Aorta (tissue), 5 donors: ENCODE measurements at regions not wholly inside any gene's neighbourhood (a gene's known extent, or its start where the extent isn't known, plus 50 kb on each side); places are given as distances from the start of the nearest gene placed in this dataset.

Experiments
- ATAC-seq: fragments of 200-7000 bp; cut with Tn5 transposase; one replicate; pipeline ENCODE4 v1.9.1; 2022; ENCODE audit warnings: moderate library complexity; ENCODE audit not compliant: low FRiP score
- DNase-seq, 2 donors: peaks; one replicate each; pipeline ENCODE4 v3.0.0-alpha.2; 2020
- H3K27ac ChIP-seq, 2 donors: one replicate each; pipeline ENCODE4 v1.5.1; 2013; ENCODE audit warnings: low read length in 2 of 2, mild to moderate bottlenecking in 2 of 2, moderate library complexity in 2 of 2, control low read depth in 1 of 2, inconsistent platforms in 1 of 2, low read depth in 1 of 2
- H3K27me3 ChIP-seq, 2 donors: one replicate each; pipeline ENCODE4 v1.6.1; 2013; ENCODE audit warnings: control low read depth in 1 of 2, low read length in 1 of 2, mild to moderate bottlenecking in 1 of 2, moderate library complexity in 1 of 2; ENCODE audit not compliant: insufficient read depth in 2 of 2, control insufficient read depth in 1 of 2
- H3K36me3 ChIP-seq, 2 donors: one replicate each; pipeline ENCODE4 v1.6.1; 2013; ENCODE audit warnings: control low read depth in 1 of 2, low read length in 1 of 2, mild to moderate bottlenecking in 1 of 2; ENCODE audit not compliant: insufficient read depth in 2 of 2, control insufficient read depth in 1 of 2
- H3K4me1 ChIP-seq, 2 donors: one replicate each; pipeline ENCODE4 v1.6.1; 2013; ENCODE audit warnings: low read length in 2 of 2, control low read depth in 1 of 2, mild to moderate bottlenecking in 1 of 2, moderate library complexity in 1 of 2; ENCODE audit not compliant: insufficient read depth in 2 of 2, control insufficient read depth in 1 of 2
- H3K4me3 ChIP-seq, 2 donors: one replicate each; pipeline ENCODE4 v1.5.1; 2013; ENCODE audit warnings: low read length in 2 of 2, control low read depth in 1 of 2, mild to moderate bottlenecking in 1 of 2
- H3K9me3 ChIP-seq: one replicate; pipeline ENCODE4 v1.6.1; 2013; ENCODE audit warnings: mild to moderate bottlenecking, low read length; ENCODE audit not compliant: control insufficient read depth
- WGBS, 2 donors: extraction: QIAGEN DNeasy Blood & Tissue Kit; methylation state at CpG; one replicate each; pipeline ENCODE4 v1.1.7; 2013; 5-methylcytosine and 5-hydroxymethylcytosine counted together
- intact Hi-C, 2 donors: fragments of 100-400 bp; cut with DNase I; formaldehyde crosslinking; loops; one replicate each; pipeline versions ENCODE4 v1.14.2 to v1.15.0; 2022
- donor health status: healthy with polysubstance abuse.
- donor health status: Bipolar disorder and iron deficiency.
- donor health status: DM: no; HTN: no; CAD: no.
- donor health status: DM: no; HTN: no; CAD: no.
- donor health status: DM: yes; HTN: yes; CAD: no.

DNA sequence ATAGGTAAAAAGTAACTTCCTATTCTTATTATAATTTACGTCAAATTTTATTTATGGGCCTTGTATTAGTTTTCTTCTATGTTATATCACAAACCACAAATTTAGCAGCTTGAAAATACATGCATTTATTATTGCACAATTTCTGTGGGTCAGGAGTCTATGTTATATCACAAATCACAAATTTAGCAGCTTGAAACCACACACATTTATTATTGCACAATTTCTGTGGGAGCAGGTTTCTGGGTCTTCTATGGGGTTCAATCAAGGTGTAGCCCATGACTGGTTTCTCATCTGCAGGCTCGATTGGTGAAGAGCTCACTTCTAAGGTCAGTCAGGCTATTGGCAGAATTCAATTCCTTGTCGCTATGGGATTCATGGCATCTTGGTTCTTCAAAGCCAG lies 332.7 kb upstream of the HAND2 start:
- Histone ChIP-seq H3K4me3 (no peak overlapping the region), H3K27ac (no peak overlapping the region), H3K9me3 (peaks cover 5% of the 10 kb centered on the region), H3K27me3 (no peaks in the 10 kb centered on the region), H3K4me1 (no peaks in the 10 kb centered on the region), H3K36me3 (no peaks in the 10 kb centered on the region)
- WGBS, 2 donors: 92% methylated on average over 3 of the region's 3 CpGs
- intact Hi-C loops: no loop called here
- ATAC-seq (no peak), DNase-seq (no peak)

DNA sequence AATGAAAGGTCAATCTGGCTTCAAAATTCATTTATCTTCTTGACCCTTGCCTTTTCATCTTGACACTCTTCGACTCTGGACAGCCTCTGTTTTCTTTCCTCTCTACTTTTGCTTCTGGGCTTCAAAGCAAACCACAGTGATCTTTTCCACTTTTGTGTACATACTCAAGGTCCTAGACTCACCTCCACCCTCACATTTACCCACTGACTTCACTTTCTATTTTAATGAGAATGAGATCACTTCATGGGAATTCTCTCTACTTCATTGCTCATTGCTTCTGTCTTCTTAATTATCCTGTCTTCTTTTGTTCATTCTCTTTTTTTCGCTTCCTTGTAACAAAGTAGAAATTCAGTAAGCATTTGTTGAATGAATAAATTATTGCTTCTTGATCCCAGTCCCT lies 330.1 kb upstream of the HAND2 start:
- ATAC-seq (no peak), DNase-seq (no peak)
- Histone ChIP-seq H3K27me3 (no peaks in the 10 kb centered on the region), H3K36me3 (no peaks in the 10 kb centered on the region), H3K27ac (no peak overlapping the region), H3K4me1 (no peaks in the 10 kb centered on the region), H3K4me3 (no peak overlapping the region), H3K9me3 (peaks cover 5% of the 10 kb centered on the region)
- WGBS, 2 donors: 81 to 92% methylated on average over 2 of the region's 2 CpGs
- intact Hi-C loops: no loop called here

DNA sequence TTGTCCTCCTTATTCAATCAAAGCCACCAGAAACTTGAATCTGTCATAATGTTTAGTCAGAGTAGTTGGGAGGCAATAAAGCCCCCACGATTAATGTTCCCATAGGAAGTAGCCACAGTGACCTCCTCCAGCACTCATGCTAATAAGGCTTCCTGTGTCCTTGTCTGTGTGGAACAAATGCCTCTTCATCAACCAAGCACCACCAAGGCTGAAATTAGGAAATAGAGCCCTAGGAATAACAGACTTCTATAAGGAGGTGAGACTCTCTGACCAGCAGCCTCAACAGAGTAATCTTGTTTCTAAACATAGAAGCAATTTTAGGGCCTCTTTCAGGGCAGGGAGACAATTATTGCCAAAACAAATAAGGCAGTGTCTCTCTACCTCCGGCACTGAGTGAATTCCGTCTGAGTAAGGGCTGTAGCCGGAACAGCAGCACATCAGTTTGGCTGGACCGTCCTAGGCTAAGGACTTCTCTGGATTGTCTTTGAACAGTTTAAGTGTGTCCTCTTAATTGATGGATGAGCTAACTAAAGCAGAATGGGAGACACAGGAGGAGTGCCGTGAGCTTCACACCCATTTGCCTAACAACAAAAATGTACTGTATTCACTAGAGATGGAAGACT lies 329.2 kb upstream of the HAND2 start:
- H3K36me3 ChIP-seq: no peaks in the 10 kb centered on the region
- intact Hi-C loops: no loop called here
- no peak for DNase-seq
- no peaks in the 10 kb centered on the region for H3K4me1 ChIP-seq
- 62 to 67% methylated on average over 6 of the region's 6 CpGs for WGBS, 2 donors
- no peak overlapping the region for H3K4me3 ChIP-seq
- H3K27me3 ChIP-seq: no peaks in the 10 kb centered on the region
- no peak overlapping the region for H3K27ac ChIP-seq
- no peak for ATAC-seq
- H3K9me3 ChIP-seq: peaks cover 4% of the 10 kb centered on the region

DNA sequence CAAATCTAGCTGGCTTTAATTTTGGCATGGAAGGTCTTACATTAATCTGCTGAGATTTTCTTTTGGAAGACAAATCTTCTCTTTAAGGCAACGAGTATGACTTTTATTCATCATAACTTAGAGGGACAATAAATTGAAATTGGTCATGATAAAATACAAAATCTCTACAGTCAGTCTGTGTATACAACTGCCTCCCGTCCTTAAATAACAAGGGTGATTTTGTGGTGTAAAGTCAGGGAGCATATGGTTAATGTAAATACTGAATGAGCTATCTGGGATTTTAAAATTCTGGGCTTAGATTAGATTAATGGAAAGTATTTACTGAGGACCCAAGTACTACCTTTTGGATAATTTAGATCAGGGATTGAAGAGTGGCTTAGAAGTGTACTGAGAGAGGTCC lies 328.4 kb upstream of the HAND2 start:
- Histone ChIP-seq H3K36me3 (no peaks in the 10 kb centered on the region), H3K4me1 (no peaks in the 10 kb centered on the region), H3K9me3 (peaks cover 4% of the 10 kb centered on the region), H3K27me3 (no peaks in the 10 kb centered on the region), H3K4me3 (no peak overlapping the region), H3K27ac (no peak overlapping the region)
- DNase-seq (no peak), ATAC-seq (no peak)
- intact Hi-C loops: no loop called here
- 69 to 77% methylated on average over 2 of the region's 2 CpGs for WGBS, 2 donors

DNA sequence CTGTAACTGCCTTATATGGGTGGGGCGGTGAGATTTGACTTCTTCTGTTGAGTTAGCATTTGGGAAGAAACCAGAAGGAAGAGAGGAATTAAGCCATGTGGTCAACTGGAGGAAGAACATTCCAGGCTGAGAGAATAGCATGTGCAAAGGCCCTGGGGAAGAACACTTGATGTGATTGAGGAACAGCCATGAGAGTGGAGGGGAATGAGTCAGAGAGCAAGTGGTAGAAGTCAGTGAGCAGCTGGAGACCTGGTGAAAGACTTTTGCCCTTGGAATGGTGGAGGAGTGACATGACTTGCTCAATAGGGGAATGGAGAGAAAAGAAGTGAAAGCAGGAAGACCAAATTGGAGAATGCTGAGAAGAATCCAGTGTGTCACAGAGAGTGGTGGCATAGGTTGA lies 327.8 kb upstream of the HAND2 start:
- WGBS, 2 donors: 96 to 100% methylated on average over 1 of the region's 1 CpG
- Histone ChIP-seq H3K9me3 (peaks cover 4% of the 10 kb centered on the region), H3K27ac (no peak overlapping the region), H3K36me3 (no peaks in the 10 kb centered on the region), H3K27me3 (no peaks in the 10 kb centered on the region), H3K4me1 (no peaks in the 10 kb centered on the region), H3K4me3 (no peak overlapping the region)
- intact Hi-C loops: no loop called here
- DNase-seq (no peak), ATAC-seq (no peak)

DNA sequence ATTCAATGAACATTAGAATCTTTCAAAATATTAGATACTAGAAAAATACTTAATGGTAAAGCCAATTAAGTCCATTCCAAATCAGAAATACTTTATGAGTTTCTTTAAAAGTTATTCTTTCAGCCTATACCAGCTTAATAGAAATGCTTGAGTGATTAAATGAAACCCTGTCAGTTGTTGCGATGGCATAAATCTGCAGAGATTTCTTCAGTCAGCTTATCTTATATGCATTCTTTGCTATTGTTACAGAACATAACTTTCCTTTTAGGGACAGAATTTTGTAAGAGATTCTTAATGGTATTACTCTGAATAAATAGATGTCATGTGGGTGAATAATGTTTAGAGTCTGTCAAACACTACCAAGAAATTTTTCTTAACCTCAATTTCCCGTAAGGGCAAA lies 325.0 kb upstream of the HAND2 start:
- Histone ChIP-seq H3K36me3 (no peaks in the 10 kb centered on the region), H3K4me1 (no peaks in the 10 kb centered on the region), H3K4me3 (no peak overlapping the region), H3K27ac (no peak overlapping the region), H3K27me3 (no peaks in the 10 kb centered on the region), H3K9me3 (peaks cover 4% of the 10 kb centered on the region)
- no peak for DNase-seq
- 18 to 44% methylated on average over 2 of the region's 2 CpGs for WGBS, 2 donors
- ATAC-seq: no peak
- intact Hi-C loops: no loop called here

DNA sequence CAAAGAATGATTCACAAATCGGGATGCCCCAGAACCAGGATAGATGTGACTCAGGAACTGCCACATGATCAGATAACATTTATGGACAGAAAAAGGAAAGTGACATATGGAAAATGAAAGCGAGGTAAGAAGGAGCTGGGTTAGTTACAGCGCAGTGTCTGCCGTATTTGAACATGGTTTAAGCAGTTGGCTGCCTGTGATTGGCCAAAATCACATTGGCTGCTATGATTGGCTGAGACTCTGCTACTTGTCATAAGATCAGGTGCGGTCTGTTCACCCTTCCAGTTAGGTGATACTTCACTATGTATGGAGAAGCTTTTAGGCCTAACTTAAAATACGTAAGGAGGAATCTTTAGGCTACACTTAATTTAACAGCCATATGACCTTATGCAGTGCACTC lies 322.7 kb upstream of the HAND2 start:
- H3K27ac ChIP-seq: no peak overlapping the region
- H3K9me3 ChIP-seq: no peaks in the 10 kb centered on the region
- H3K36me3 ChIP-seq: no peaks in the 10 kb centered on the region
- no peak for ATAC-seq
- no peaks in the 10 kb centered on the region for H3K27me3 ChIP-seq
- no peaks in the 10 kb centered on the region for H3K4me1 ChIP-seq
- intact Hi-C loops: no loop called here
- WGBS, 2 donors: 95 to 97% methylated on average over 6 of the region's 6 CpGs
- DNase-seq: no peak
- no peak overlapping the region for H3K4me3 ChIP-seq

DNA sequence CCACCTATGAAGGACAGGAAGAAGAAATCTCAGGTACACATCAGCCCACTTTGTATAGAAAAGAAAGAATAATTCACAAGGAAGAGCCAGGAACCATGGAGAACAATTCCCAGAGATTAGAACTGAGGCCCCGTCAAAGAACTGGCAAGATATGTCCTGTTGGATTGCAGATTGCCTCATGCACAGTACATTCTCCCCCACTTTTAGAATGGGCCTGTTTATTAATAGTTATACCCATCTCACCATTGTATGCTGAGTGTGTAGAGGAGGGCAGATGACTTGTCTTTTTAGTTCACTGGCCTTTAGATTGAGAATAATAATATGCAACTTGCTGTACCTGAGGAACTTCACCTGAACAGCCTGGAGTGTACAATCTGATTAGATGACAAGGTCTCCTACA lies 315.6 kb upstream of the HAND2 start:
- Histone ChIP-seq H3K9me3 (peaks cover 1% of the 10 kb centered on the region), H3K4me3 (no peak overlapping the region), H3K36me3 (no peaks in the 10 kb centered on the region), H3K27me3 (no peaks in the 10 kb centered on the region), H3K27ac (no peak overlapping the region), H3K4me1 (no peaks in the 10 kb centered on the region)
- WGBS, 2 donors: 63 to 66% methylated on average over 1 of the region's 1 CpG
- DNase-seq (no peak), ATAC-seq (no peak)
- intact Hi-C loops: loop anchor here in 1 of 2 donors (10.0 kb wide), 1 partner anchor 71 kb away; no protein-coding TSS in a partner anchor

DNA sequence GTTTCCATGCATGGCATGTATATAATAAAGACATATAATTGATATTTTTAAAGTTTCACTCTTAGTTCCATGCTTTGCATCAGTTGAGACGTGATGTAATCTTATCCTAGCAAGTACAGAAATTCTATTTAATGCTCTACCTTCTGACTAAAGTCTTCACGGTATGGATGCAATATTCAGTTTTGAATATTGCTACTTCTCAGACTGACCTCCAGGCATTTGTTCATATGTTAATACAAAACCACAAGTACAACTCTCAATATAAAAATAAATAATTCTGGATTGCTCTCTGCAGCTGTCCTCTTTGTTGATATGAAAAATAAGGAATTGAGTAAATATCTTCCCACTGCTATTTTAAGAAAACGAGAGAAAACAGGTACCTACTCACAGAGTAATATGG lies 309.8 kb upstream of the HAND2 start:
- H3K4me1 ChIP-seq: no peaks in the 10 kb centered on the region
- DNase-seq (no peak), ATAC-seq (no peak)
- no peak overlapping the region for H3K27ac ChIP-seq
- peaks cover 1% of the 10 kb centered on the region for H3K9me3 ChIP-seq
- H3K27me3 ChIP-seq: no peaks in the 10 kb centered on the region
- no peak overlapping the region for H3K4me3 ChIP-seq
- no peaks in the 10 kb centered on the region for H3K36me3 ChIP-seq
- WGBS, 2 donors: 90 to 94% methylated on average over 3 of the region's 3 CpGs
- intact Hi-C loops: loop anchor here in 1 of 2 donors (10.0 kb wide), 1 partner anchor 65 kb away; no protein-coding TSS in a partner anchor
